ENCODE measurements at regions not wholly inside any gene's neighbourhood (a gene's known extent, or its start where the extent isn't known, plus 50 kb on each side); places are given as distances from the start of the nearest gene placed in this dataset.

GRCh38 chr5:130321931-130322330, 417.7 kb downstream of the CHSY3 start:
- no peak overlapping the region for H3K4me2 ChIP-seq (ENCODE audit: control insufficient read depth, insufficient read depth)
- H3K9me3 ChIP-seq (replicated peaks; ENCODE audit: control insufficient read depth, insufficient read depth, low read length): peaks cover 14% of the 10 kb centered on the region
- no TSS peak for BruUV-seq (replicated peaks)
- H3K79me2 ChIP-seq (ENCODE audit: control insufficient read depth, insufficient read depth, low read length): no peaks in the 10 kb centered on the region
- ChIA-PET POLR2A (no interaction called here), RAD21 (ENCODE audit: unreplicated experiment) (no interaction called here), SMC1A (ENCODE audit: uncharacterized antibody, unreplicated experiment) (no interaction called here), CTCF (no interaction called here)
- no peak overlapping the region for H3K4me3 ChIP-seq
- H4K20me1 ChIP-seq (ENCODE audit: control insufficient read depth, insufficient read depth): no peaks in the 10 kb centered on the region
- no peaks in the 10 kb centered on the region for H3K27me3 ChIP-seq (replicated peaks in 1 of 2; ENCODE audit: control insufficient read depth in 2 of 2, insufficient read depth in 2 of 2, low read length in 1 of 2)
- in situ Hi-C loops (cut with MboI) (no loop called here), intact Hi-C loops (cut with micrococcal nuclease; ENCODE audit: unreplicated experiment) (loop anchor here (5.0 kb wide), 1 partner anchor 1060 kb away; no protein-coding TSS in a partner anchor)
- H3K9ac ChIP-seq (ENCODE audit: control insufficient read depth, insufficient read depth, low read length): no peak overlapping the region
- H3K36me3 ChIP-seq (ENCODE audit: control insufficient read depth in 2 of 2, insufficient read depth in 2 of 2, low read length in 1 of 2): no peaks in the 10 kb centered on the region
- no peak for ATAC-seq
- no peak overlapping the region for H3K27ac ChIP-seq (ENCODE audit: control insufficient read depth, insufficient read depth)
- H3K4me1 ChIP-seq (ENCODE audit: control insufficient read depth, insufficient read depth, low read length): peaks cover 14% of the 10 kb centered on the region
- no peak for DNase-seq (ENCODE audit: low read depth, low spot score)
- no peak overlapping the region for H2AFZ ChIP-seq (ENCODE audit: control insufficient read depth, low read depth, low read length)
- FAIRE-seq: peak; percentile 54
- no peak for TF ChIP-seq SPI1 (IDR thresholded peaks at IDR 0.05; ENCODE audit: borderline replicate concordance, insufficient read depth, low read depth, low read length)
- TF ChIP-seq CBX5 (IDR thresholded peaks at IDR 0.05; ENCODE audit: low read depth): no peak
- TF ChIP-seq ATF7 (IDR thresholded peaks at IDR 0.05; ENCODE audit: low read depth): peak; percentile 34; the same call in 1 of the 2 replicates
- TF ChIP-seq CHD4 (IDR thresholded peaks at IDR 0.05): no peak
- TF ChIP-seq USF2 (IDR thresholded peaks at IDR 0.05; ENCODE audit: borderline replicate concordance, low read depth, low read length): no peak
- no peak for TF ChIP-seq REST (IDR thresholded peaks at IDR 0.05; ENCODE audit: low read depth, low read length)
- TF ChIP-seq ZNF384 (IDR thresholded peaks at IDR 0.05; ENCODE audit: borderline replicate concordance, low read depth, low read length): 0 out of 2 replicates have a peak, but pooled peaks have one; percentile 15
- TF ChIP-seq EGR1 (IDR thresholded peaks at IDR 0.05; ENCODE audit: borderline replicate concordance in 1 of 2, low read depth in 2 of 2, low read length in 2 of 2): no peak
- TF ChIP-seq PML (IDR thresholded peaks at IDR 0.05; ENCODE audit: low read length): no peak
- no peak for TF ChIP-seq POLR2A (IDR thresholded peaks at IDR 0.05; ENCODE audit: low read depth, low read length)
- no peak for TF ChIP-seq ZBED1 (IDR thresholded peaks at IDR 0.05; ENCODE audit: borderline replicate concordance)
- no peak for TF ChIP-seq TBL1XR1 (IDR thresholded peaks at IDR 0.05; ENCODE audit: low read depth, low read length)
- TF ChIP-seq BHLHE40 (IDR thresholded peaks at IDR 0.05; ENCODE audit: borderline replicate concordance in 1 of 2, low read depth in 2 of 2, low read length in 1 of 2): 0 out of 4 replicates have a peak, but pooled peaks of 1 of the 2 experiments have one; percentile 8
- TF ChIP-seq SIX5 (IDR thresholded peaks at IDR 0.05; ENCODE audit: low read depth, low read length, severe bottlenecking): no peak
- no peak for TF ChIP-seq TARDBP (IDR thresholded peaks at IDR 0.05; ENCODE audit: borderline replicate concordance)
- no peak for TF ChIP-seq NFXL1 (IDR thresholded peaks at IDR 0.05; ENCODE audit: borderline replicate concordance)
- no peak for TF ChIP-seq STAT1 (conservative IDR thresholded peaks at IDR 0.05)
- no peak for TF ChIP-seq YBX1 (IDR thresholded peaks at IDR 0.05)
- no peak for TF ChIP-seq CTCF (IDR thresholded peaks at IDR 0.05 in 2 of 3, conservative IDR thresholded peaks at IDR 0.05 in 1 of 3; ENCODE audit: control insufficient read depth in 2 of 3, extremely low read depth in 1 of 3, insufficient read depth in 1 of 3, low read depth in 3 of 3, low read length in 3 of 3)
- TF ChIP-seq EP300 (IDR thresholded peaks at IDR 0.05; ENCODE audit: borderline replicate concordance in 1 of 2, control insufficient read depth in 1 of 2, low read depth in 2 of 2, low read length in 2 of 2): peak in 1 of 2 experiments; percentile 52; a peak in 1 of 4 replicates
- no peak for TF ChIP-seq PAX8 (IDR thresholded peaks at IDR 0.05)
